B cell (primary cell): ENCODE measurements at regions not wholly inside any gene's neighbourhood (a gene's known extent, or its start where the extent isn't known, plus 50 kb on each side); places are given as distances from the start of the nearest gene placed in this dataset.

Source experiments
- ATAC-seq: fragments of 200-7000 bp; cut with Tn5 transposase; one replicate; pipeline ENCODE4 v1.10.0; 2021; ENCODE audit warnings: low read depth, mild to moderate bottlenecking, moderate number of reproducible peaks, moderate library complexity
- CTCF ChIA-PET: fragments of 350-600 bp; sonication (Branson Sonifier 250); formaldehyde crosslinking; loops from one replicate; lab custom pipeline; 2021; ENCODE audit warnings: antibody characterized with exemption, inconsistent platforms; lab: Charles Lee
- POLR2A ChIA-PET: fragments of 350-600 bp; sonication (Branson Sonifier 250); formaldehyde crosslinking; loops from one replicate; lab custom pipeline; 2021; ENCODE audit warnings: antibody characterized with exemption; lab: Charles Lee
- DNase-seq: peaks from one replicate; pipeline ENCODE4 v3.0.0; 2013
- H2AFZ ChIP-seq: 2 replicates; pipeline ENCODE4 v1.6.1; 2012; ENCODE audit warnings: mild to moderate bottlenecking, low read depth, low read length; ENCODE audit not compliant: insufficient read depth, poor library complexity, severe bottlenecking
- H3K27ac ChIP-seq, 2 donors: 1 replicate in 1 of 2; 2 replicates in 1 of 2; pipeline ENCODE4 v1.5.1; 2012 to 2013; ENCODE audit warnings: low read length in 2 of 2, mild to moderate bottlenecking in 2 of 2, moderate library complexity in 1 of 2
- H3K27me3 ChIP-seq, 4 experiments: fragments of 200-600 bp in 1 of 4; sonication (generic) in 1 of 4; replicated peaks in 1 of 4; 1 replicate in 2 of 4; 2 replicates in 2 of 4; pipeline versions ENCODE4 v1.6.1 to v1.7.0; 2013 to 2016; ENCODE audit warnings: low read length in 3 of 4, mild to moderate bottlenecking in 2 of 4, mixed read lengths in 1 of 4, moderate library complexity in 1 of 4; ENCODE audit not compliant: insufficient read depth in 4 of 4, control insufficient read depth in 3 of 4; ENCODE audit errors: control extremely low read depth in 1 of 4
- H3K36me3 ChIP-seq, 2 experiments: replicated peaks in 1 of 2; 1 replicate in 1 of 2; 2 replicates in 1 of 2; pipeline versions ENCODE4 v1.6.1 to v1.7.1; 2013; ENCODE audit warnings: low read length in 1 of 2; ENCODE audit not compliant: insufficient read depth in 2 of 2, control insufficient read depth in 1 of 2; ENCODE audit errors: control extremely low read depth in 1 of 2, extremely low read depth in 1 of 2
- H3K4me1 ChIP-seq, 2 donors: fragments of 200-600 bp in 1 of 2; sonication (generic) in 1 of 2; 1 replicate in 1 of 2; 2 replicates in 1 of 2; pipeline versions ENCODE4 v1.5.1 to v1.6.1; 2013 to 2017; ENCODE audit warnings: low read length in 2 of 2; ENCODE audit not compliant: control insufficient read depth in 2 of 2, insufficient read depth in 2 of 2
- H3K4me2 ChIP-seq: replicated peaks from 2 replicates; pipeline ENCODE3; 2012; ENCODE audit warnings: mild to moderate bottlenecking, low read depth, low read length; ENCODE audit not compliant: poor library complexity, severe bottlenecking
- H3K4me3 ChIP-seq, 5 experiments: fragments of 200-600 bp in 1 of 5; sonication (generic) in 1 of 5; 1 replicate in 3 of 5; 2 replicates in 2 of 5; pipeline versions ENCODE4 v1.5.1 to v1.7.0; 2011 to 2016; ENCODE audit warnings: low read length in 4 of 5, mild to moderate bottlenecking in 4 of 5, low read depth in 2 of 5, control low read depth in 1 of 5, moderate library complexity in 1 of 5; ENCODE audit not compliant: insufficient read depth in 1 of 5; ENCODE audit errors: control extremely low read depth in 1 of 5, extremely low read depth in 1 of 5
- H3K79me2 ChIP-seq: fragments of 200-600 bp; sonication (generic); one replicate; pipeline ENCODE4 v1.6.0; 2016; ENCODE audit warnings: low read length; ENCODE audit not compliant: control insufficient read depth, insufficient read depth
- H3K9ac ChIP-seq: fragments of 200-600 bp; sonication (generic); 2 replicates; pipeline ENCODE4 v1.6.1; 2017; ENCODE audit warnings: mild to moderate bottlenecking, low read length, moderate library complexity
- H3K9me3 ChIP-seq, 3 donors: one replicate each; pipeline versions ENCODE4 v1.6.1 to v1.7.1; 2013; ENCODE audit warnings: low read length in 2 of 3; ENCODE audit not compliant: control insufficient read depth in 2 of 3, insufficient read depth in 1 of 3; ENCODE audit errors: control extremely low read depth in 1 of 3
- H4K20me1 ChIP-seq: 2 replicates; pipeline ENCODE4 v1.6.0; 2012; ENCODE audit warnings: mild to moderate bottlenecking, low read length; ENCODE audit not compliant: insufficient read depth, control insufficient read depth, poor library complexity, severe bottlenecking
- H3K27ac Mint-ChIP-seq: one replicate; pipeline ENCODE4 v1.8.0; 2021; ENCODE audit warnings: mixed read lengths
- H3K27me3 Mint-ChIP-seq: one replicate; pipeline ENCODE4 v1.8.0; 2021; ENCODE audit warnings: mixed read lengths
- H3K4me1 Mint-ChIP-seq: one replicate; pipeline ENCODE4 v1.8.0; 2021; ENCODE audit warnings: mixed read lengths
- H3K4me3 Mint-ChIP-seq: one replicate; pipeline ENCODE4 v1.8.0; 2021; ENCODE audit warnings: mixed read lengths
- H3K9me3 Mint-ChIP-seq: one replicate; pipeline ENCODE4 v1.8.0; 2022; ENCODE audit warnings: mixed read lengths; ENCODE audit not compliant: insufficient read depth
- EZH2 ChIP-seq: IDR thresholded peaks from 2 replicates; pipeline ENCODE4 v1.6.1; 2012; ENCODE audit warnings: borderline replicate concordance, low read depth, mild to moderate bottlenecking, moderate library complexity, low read length; ENCODE audit not compliant: insufficient read depth, poor library complexity, severe bottlenecking
- WGBS: methylation state at CpG from one replicate; pipeline ENCODE4 v1.1.5; 2013; ENCODE audit warnings: missing lambda C conversion rate; ENCODE audit not compliant: insufficient coverage; 5-methylcytosine and 5-hydroxymethylcytosine counted together
- intact Hi-C: fragments of 100-400 bp; cut with micrococcal nuclease; formaldehyde crosslinking; loops from one replicate; pipeline ENCODE4 v1.10.0; 2022
- TF ChIP-seq, protein P1 (sequence below): fragments of 200-600 bp; IDR thresholded peaks from one replicate; pipeline ENCODE4 v1.8.0; 2022; ENCODE audit warnings: antibody characterized with exemption, mild to moderate bottlenecking

DNA sequence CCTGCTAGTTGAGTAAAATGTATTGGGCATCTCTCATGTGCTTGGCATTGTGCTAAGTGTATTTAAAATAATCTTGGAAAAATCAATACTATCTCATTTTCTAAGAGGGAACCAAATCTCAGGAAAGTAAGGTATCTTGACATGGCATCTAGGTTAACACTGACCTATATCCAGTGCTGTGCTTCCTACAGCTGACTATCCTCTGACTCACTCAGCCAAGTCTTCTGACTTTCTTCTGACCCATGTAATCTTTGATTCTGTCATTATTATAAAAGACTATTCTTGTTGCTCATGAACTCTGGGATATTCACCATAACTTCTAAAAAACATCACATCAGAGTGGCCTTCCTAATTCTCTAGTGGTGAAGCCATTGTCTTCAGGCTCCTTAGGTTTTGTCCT, 304.1 kb upstream of the TENM4 start:
- H3K4me2 ChIP-seq: no peak overlapping the region
- no peak overlapping the region for H2AFZ ChIP-seq
- H3K79me2 ChIP-seq: no peaks in the 10 kb centered on the region
- intact Hi-C loops: no loop called here
- POLR2A ChIA-PET: no interaction called here
- no peak for TF ChIP-seq EZH2
- TF ChIP-seq, protein P1, sequence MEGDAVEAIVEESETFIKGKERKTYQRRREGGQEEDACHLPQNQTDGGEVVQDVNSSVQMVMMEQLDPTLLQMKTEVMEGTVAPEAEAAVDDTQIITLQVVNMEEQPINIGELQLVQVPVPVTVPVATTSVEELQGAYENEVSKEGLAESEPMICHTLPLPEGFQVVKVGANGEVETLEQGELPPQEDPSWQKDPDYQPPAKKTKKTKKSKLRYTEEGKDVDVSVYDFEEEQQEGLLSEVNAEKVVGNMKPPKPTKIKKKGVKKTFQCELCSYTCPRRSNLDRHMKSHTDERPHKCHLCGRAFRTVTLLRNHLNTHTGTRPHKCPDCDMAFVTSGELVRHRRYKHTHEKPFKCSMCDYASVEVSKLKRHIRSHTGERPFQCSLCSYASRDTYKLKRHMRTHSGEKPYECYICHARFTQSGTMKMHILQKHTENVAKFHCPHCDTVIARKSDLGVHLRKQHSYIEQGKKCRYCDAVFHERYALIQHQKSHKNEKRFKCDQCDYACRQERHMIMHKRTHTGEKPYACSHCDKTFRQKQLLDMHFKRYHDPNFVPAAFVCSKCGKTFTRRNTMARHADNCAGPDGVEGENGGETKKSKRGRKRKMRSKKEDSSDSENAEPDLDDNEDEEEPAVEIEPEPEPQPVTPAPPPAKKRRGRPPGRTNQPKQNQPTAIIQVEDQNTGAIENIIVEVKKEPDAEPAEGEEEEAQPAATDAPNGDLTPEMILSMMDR: no peak
- H3K27ac Mint-ChIP-seq: no peak overlapping the region
- no peaks in the 10 kb centered on the region for H3K9me3 Mint-ChIP-seq
- ATAC-seq (no peak), DNase-seq (no peak)
- H3K4me3 ChIP-seq: no peak overlapping the region
- H3K27me3 ChIP-seq: no peaks in the 10 kb centered on the region
- H3K9ac ChIP-seq: no peak overlapping the region
- H3K4me1 ChIP-seq: no peaks in the 10 kb centered on the region
- no peaks in the 10 kb centered on the region for H3K4me1 Mint-ChIP-seq
- H3K4me3 Mint-ChIP-seq: no peak overlapping the region
- H3K36me3 ChIP-seq: no peaks in the 10 kb centered on the region
- no peaks in the 10 kb centered on the region for H3K9me3 ChIP-seq
- CTCF ChIA-PET: no interaction called here
- no peaks in the 10 kb centered on the region for H4K20me1 ChIP-seq
- H3K27me3 Mint-ChIP-seq: no peaks in the 10 kb centered on the region
- H3K27ac ChIP-seq: no peak overlapping the region

DNA sequence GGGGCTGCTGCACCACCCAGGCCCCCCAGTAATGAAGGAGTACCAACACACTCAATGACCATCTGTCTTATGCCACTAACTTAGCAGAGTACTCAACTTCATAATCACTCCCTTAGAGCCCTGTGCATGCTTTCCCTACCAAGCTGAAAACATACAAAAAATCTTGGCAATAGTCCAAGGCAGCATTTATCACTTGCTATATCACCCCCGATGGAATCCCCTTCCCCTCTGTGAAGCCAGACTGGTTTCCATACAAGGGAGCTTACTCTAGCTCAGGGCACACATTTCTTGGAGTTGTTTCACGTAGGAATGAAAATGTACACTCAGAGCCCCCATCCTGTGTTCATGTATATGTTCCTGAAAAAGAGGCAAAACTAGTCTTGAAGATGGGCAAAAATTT, 301.3 kb upstream of the TENM4 start:
- no peaks in the 10 kb centered on the region for H3K36me3 ChIP-seq
- no peaks in the 10 kb centered on the region for H3K27me3 Mint-ChIP-seq
- no peaks in the 10 kb centered on the region for H3K9me3 Mint-ChIP-seq
- H3K27ac Mint-ChIP-seq: no peak overlapping the region
- intact Hi-C loops: no loop called here
- H3K27me3 ChIP-seq: no peaks in the 10 kb centered on the region
- DNase-seq: no peak
- POLR2A ChIA-PET: no interaction called here
- no peak overlapping the region for H3K4me3 ChIP-seq
- ATAC-seq: no peak
- H3K4me3 Mint-ChIP-seq: no peak overlapping the region
- H3K9me3 ChIP-seq: no peaks in the 10 kb centered on the region
- no peaks in the 10 kb centered on the region for H3K79me2 ChIP-seq
- no peak overlapping the region for H2AFZ ChIP-seq
- no peaks in the 10 kb centered on the region for H3K4me1 Mint-ChIP-seq
- H4K20me1 ChIP-seq: no peaks in the 10 kb centered on the region
- H3K4me2 ChIP-seq: no peak overlapping the region
- no peaks in the 10 kb centered on the region for H3K4me1 ChIP-seq
- CTCF ChIA-PET: no interaction called here
- no peak for TF ChIP-seq EZH2
- TF ChIP-seq, protein P1: no peak
- H3K9ac ChIP-seq: no peak overlapping the region
- WGBS: 88% methylated on average over 1 of the region's 2 CpGs
- H3K27ac ChIP-seq: no peak overlapping the region
